Activated naive CD4-positive, alpha-beta T cell treated with Interleukin-2 at 50 U/mL for 16 hours (primary cell): ENCODE measurements at regions not wholly inside any gene's neighbourhood (a gene's known extent, or its start where the extent isn't known, plus 50 kb on each side); places are given as distances from the start of the nearest gene placed in this dataset.
"Not testable (repeated sequence)": the region's sequence is repeated elsewhere in the genome, so short reads cannot be mapped to it uniquely, and the experiment has no call there.

ENCODE experiments used
- DNase-seq: peaks from one replicate; pipeline ENCODE4 v3.0.0-alpha.2; 2020

GRCh38 chr9:81320909-81321482 is 368.4 kb downstream of the TLE1 start:
- no peak for DNase-seq

- no peak for DNase-seq
Observed at GRCh38 chr9:81318571-81318970, 370.8 kb downstream of the TLE1 start.

GRCh38 chr9:81317939-81318338 is 371.4 kb downstream of the TLE1 start:
- no peak for DNase-seq

- no peak for DNase-seq
Observed at GRCh38 chr9:81317223-81317622, 372.1 kb downstream of the TLE1 start.

GRCh38 chr9:81314490-81314889 is 374.9 kb downstream of the TLE1 start:
- DNase-seq = no peak

- DNase-seq = no peak
Observed at GRCh38 chr9:81313877-81314276, 375.5 kb downstream of the TLE1 start.

- DNase-seq = no peak
Observed at GRCh38 chr9:81312346-81312745, 377.0 kb downstream of the TLE1 start.

GRCh38 chr9:81308404-81308803 is 380.9 kb downstream of the TLE1 start:
- DNase-seq = no peak

- not testable (repeated sequence) for DNase-seq
Observed at GRCh38 chr9:81307791-81308190, 381.6 kb downstream of the TLE1 start.

GRCh38 chr9:81305561-81306182 is 383.7 kb downstream of the TLE1 start:
- no peak for DNase-seq

GRCh38 chr9:81303658-81304057 is 385.7 kb downstream of the TLE1 start:
- no peak for DNase-seq

GRCh38 chr9:81293651-81294050 is 395.7 kb downstream of the TLE1 start:
- no peak for DNase-seq

- no peak for DNase-seq
Observed at GRCh38 chr9:81292056-81292805, 397.1 kb downstream of the TLE1 start.

GRCh38 chr9:81289622-81290021 is 399.7 kb downstream of the TLE1 start:
- no peak for DNase-seq

GRCh38 chr9:81268048-81268447 is 421.3 kb downstream of the TLE1 start:
- no peak for DNase-seq

GRCh38 chr9:81266674-81267073 is 422.7 kb downstream of the TLE1 start:
- DNase-seq = no peak

- DNase-seq = no peak
Observed at GRCh38 chr9:81266086-81266485, 423.3 kb downstream of the TLE1 start.

GRCh38 chr9:81264516-81264915 is 424.8 kb downstream of the TLE1 start:
- no peak for DNase-seq

- DNase-seq = no peak
Observed at GRCh38 chr9:81259896-81260295, 429.5 kb downstream of the TLE1 start.

- DNase-seq = no peak
Observed at GRCh38 chr9:81256368-81256767, 433.0 kb downstream of the TLE1 start.

- no peak for DNase-seq
Observed at GRCh38 chr9:81250606-81251005, 438.7 kb downstream of the TLE1 start.

- no peak for DNase-seq
Observed at GRCh38 chr9:81250041-81250440, 439.3 kb downstream of the TLE1 start.

GRCh38 chr9:81245254-81245956 is 443.9 kb downstream of the TLE1 start:
- no peak for DNase-seq

- DNase-seq = no peak
Observed at GRCh38 chr9:81244631-81245030, 444.7 kb downstream of the TLE1 start.
